AG09309 (cell line): ENCODE measurements at regions not wholly inside any gene's neighbourhood (a gene's known extent, or its start where the extent isn't known, plus 50 kb on each side); places are given as distances from the start of the nearest gene placed in this dataset.
"Not testable (repeated sequence)": the region's sequence is repeated elsewhere in the genome, so short reads cannot be mapped to it uniquely, and the experiment has no call there.

Source experiments
- DNase-seq: peaks from one replicate; pipeline ENCODE4 v3.0.0-alpha.2; 2010; ENCODE audit warnings: low read depth
- H3K4me3 ChIP-seq: 2 replicates; pipeline ENCODE4 v1.5.1; 2011; ENCODE audit warnings: mild to moderate bottlenecking, low read depth, low read length, moderate library complexity; ENCODE audit not compliant: control insufficient read depth
- CTCF ChIP-seq: IDR thresholded peaks from 2 replicates; pipeline ENCODE4 v1.5.1; 2011; ENCODE audit warnings: mild to moderate bottlenecking, low read depth, low read length, inconsistent platforms; ENCODE audit not compliant: insufficient read depth, control insufficient read depth; ENCODE audit errors: missing control alignments

DNA sequence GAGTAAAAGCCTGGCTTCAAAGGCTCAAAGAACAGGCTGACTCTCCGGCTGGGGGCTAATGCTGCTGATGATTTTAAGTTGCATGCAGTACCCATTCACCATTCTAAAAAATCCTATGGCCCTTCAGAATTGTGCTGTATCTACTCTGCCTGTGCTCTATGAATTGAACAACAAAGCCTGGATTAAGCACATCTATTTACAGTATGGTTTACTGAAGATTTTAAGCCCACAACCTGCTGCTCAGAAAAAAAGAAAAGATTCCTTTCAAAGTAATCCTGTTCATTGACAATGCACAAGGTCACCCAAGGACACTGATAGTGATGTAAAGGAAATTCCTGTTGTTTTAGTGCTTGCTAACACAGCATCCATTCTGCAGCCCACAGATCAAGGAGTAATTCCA lies 84.9 kb upstream of the SFRP2 start:
- no peak overlapping the region for H3K4me3 ChIP-seq
- TF ChIP-seq CTCF: no peak
- no peak for DNase-seq

DNA sequence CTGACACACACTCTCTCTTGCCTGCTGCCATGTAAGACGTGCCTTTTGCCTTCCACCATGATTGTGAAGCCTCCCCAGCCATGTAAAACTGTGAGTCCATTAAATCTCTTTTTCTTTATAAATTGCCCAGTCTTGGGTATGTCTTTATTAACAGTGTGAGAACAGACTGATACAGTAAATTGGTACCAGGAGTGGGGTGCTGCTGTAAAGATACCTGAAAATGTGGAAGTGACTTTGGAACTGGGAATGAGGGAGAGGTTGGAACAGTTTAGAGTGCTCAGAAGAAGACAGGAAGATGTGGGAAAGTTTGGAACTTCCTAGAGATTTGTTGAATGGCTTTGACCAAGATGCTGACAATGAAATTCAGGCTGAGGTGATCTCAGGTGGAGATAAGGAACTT lies 77.9 kb upstream of the SFRP2 start:
- H3K4me3 ChIP-seq, DNase-seq: not testable (repeated sequence)

DNA sequence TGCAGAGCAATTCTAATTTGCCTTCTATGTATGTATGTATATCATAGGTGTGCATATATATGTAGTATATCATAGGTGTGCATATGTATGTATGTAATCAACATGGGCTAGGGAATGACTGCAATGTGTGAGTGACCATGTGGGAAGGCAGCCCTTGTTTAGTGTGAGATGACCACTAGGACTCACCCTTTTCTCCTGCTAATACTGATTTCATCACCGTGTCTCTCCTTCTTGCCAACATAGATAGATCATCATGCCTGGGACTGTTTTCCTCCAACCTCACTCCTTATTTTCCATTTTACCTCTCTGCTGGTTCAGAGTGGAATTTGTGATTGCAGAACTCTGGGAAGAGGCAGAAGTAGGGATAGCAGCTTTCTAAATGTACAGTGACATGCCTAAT lies 63.6 kb upstream of the SFRP2 start:
- no peak overlapping the region for H3K4me3 ChIP-seq
- no peak for TF ChIP-seq CTCF

GRCh38 chr4:153850533-153851280 lies 61.8 kb upstream of the SFRP2 start:
- no peak overlapping the region for H3K4me3 ChIP-seq
- no peak for DNase-seq

More for the DNA sequence above, 63.6 kb upstream of the SFRP2 start:
- DNase-seq: no peak

GRCh38 chr4:153844144-153844543 lies 55.3 kb upstream of the SFRP2 start:
- no peak for TF ChIP-seq CTCF
- H3K4me3 ChIP-seq: no peak overlapping the region
- no peak for DNase-seq

More at GRCh38 chr4:153850533-153851280, 61.8 kb upstream of the SFRP2 start:
- TF ChIP-seq CTCF: no peak
